Caki2 (cell line): ENCODE measurements at regions not wholly inside any gene's neighbourhood (a gene's known extent, or its start where the extent isn't known, plus 50 kb on each side); places are given as distances from the start of the nearest gene placed in this dataset.

Experiments used
- DNase-seq: peaks from one replicate; pipeline ENCODE4 v3.0.0-alpha.2; 2015; ENCODE audit warnings: low read depth
- in situ Hi-C: cut with HindIII; loops from 2 replicates; pipeline ENCODE4 v1.10.0; 2016; ENCODE audit warnings: low sequenced_read_pairs, low pct_unique_long_range_greater_than_20kb, mixed read lengths

DNA sequence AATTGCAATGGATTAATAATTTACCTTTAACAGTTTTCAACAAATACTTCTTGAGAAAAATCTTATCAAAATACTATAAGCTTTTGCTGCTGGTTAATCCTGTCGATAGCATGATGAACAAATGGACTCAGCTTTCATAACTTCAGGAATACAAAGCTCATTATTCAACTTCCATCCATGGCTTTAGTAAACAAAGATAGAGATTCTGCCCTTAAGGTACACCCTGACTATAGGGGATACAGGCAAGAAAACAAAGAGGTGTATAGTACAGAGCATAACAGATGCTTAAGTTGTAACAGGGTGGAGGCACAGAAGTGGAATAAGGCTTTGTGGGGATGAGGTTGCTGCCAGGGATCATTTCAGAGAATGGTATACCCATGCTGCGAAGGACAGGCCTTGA, 57.0 kb upstream of the FOXN2 start:
- DNase-seq: no peak
- in situ Hi-C loops: no loop called here

DNA sequence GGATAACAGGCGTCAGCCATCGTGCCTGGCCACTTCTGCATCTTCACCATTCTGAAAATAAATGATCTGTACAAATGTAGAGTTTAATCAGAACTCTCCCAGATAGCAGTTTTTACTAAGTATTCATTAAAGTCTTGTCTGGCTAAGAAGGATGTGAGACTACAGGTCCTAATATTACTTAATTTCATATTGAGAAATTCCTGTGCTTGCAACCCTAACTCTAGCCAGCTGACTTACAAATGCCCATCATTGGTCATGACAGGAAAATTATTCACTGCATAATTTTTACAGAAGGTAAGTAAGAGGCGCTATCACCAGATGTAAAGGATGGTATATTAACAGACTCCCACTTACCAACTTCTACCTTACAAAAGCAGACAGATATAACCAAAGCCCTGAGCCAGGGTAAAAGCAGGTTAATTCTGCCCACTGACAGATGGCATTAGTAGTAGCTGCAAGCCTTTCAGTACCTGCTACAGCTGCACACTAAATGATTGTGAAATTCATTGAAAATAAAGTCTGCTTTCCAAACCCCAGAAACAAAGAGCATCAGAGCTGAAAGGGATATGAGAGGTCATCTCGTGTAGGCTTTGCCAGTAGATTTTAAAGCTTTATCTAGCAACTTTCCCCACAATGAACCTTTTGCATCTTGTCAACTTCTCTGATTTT, 55.9 kb upstream of the FOXN2 start:
- in situ Hi-C loops: no loop called here
- no peak for DNase-seq

DNA sequence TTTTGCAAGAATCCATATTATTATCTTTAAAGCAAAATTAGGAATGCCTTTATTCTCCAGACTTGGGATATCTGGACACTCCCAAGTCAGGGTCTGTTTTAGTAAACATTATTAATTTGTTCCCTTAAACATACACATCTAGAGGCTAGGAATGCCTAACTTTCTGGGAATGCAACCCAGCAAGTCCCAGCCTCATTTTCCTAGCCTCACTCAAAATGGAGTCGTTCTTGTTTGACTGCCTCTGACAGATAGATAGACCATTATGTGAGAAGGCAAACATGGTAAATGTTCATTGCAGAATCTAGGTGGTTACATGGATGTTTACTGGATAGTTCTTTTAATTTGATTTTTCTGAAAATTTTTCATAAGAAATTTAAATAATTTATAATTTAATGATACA, 54.7 kb upstream of the FOXN2 start:
- in situ Hi-C loops: no loop called here
- DNase-seq: no peak

DNA sequence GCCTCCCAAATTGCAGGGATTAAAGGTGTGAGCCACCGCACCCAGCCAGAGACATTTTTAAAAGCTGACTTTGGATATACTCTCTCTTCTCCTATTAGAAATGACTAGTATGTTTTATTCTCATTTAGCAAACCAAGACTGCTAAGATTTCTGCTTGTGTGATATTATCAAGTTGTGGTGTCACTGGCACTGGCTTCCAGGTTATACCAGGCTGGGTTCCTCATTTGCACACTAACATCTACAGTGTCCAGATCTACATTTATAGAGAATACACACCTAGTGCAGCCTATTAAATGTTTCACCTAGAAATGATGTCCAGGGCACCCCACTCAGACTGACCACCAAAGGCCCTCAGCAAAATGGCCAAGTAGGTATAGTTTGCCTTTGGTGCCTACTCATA, 49.9 kb upstream of the FOXN2 start:
- DNase-seq: no peak
- in situ Hi-C loops: no loop called here
